H1 (cell line): ENCODE measurements at regions not wholly inside any gene's neighbourhood (a gene's known extent, or its start where the extent isn't known, plus 50 kb on each side); places are given as distances from the start of the nearest gene placed in this dataset.

ENCODE experiments used
- ASH2L ChIP-seq: fragments of 200-600, 300-600 bp; sonication (generic); IDR thresholded peaks from one replicate; pipeline ENCODE4 v1.7.1; 2017; ENCODE audit warnings: low read length
- NRF1 ChIP-seq: IDR thresholded peaks from 2 replicates; pipeline ENCODE4 v1.6.1; 2011; ENCODE audit warnings: mild to moderate bottlenecking, low read depth, low read length, improper control_type of control experiment
- RXRA ChIP-seq: IDR thresholded peaks from 2 replicates; pipeline ENCODE4 v1.6.1; 2011; ENCODE audit warnings: low read depth, mild to moderate bottlenecking, low read length, moderate library complexity; ENCODE audit not compliant: insufficient read depth
- TF ChIP-seq, protein P1 (sequence below): fragments of 300-600 bp; sonication (generic); IDR thresholded peaks from 2 replicates; pipeline ENCODE4 v1.7.1; 2012; ENCODE audit warnings: low read length, moderate library complexity, mild to moderate bottlenecking, inconsistent platforms; ENCODE audit not compliant: insufficient replicate concordance

DNA sequence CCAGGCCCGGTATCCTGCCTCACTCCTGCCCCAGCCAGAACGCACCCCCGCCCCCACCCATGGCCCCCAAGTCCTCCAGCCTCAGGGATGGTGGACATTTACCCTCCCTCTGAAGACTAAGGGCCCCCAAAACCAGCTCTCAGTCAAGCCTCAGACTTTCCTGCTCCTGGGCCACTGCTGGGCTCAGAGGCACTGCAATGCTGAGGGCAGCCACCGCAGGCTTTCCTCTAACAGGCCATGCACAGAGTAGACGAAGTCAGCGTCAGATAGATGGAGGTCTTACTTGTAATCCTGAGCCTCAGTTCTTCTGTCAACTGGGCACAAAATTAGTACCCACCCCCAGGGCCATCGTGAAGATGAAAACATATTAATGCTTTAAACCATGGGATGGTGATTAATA is 92.6 kb downstream of the TTC32 start (continued):
- TF ChIP-seq, protein P1, sequence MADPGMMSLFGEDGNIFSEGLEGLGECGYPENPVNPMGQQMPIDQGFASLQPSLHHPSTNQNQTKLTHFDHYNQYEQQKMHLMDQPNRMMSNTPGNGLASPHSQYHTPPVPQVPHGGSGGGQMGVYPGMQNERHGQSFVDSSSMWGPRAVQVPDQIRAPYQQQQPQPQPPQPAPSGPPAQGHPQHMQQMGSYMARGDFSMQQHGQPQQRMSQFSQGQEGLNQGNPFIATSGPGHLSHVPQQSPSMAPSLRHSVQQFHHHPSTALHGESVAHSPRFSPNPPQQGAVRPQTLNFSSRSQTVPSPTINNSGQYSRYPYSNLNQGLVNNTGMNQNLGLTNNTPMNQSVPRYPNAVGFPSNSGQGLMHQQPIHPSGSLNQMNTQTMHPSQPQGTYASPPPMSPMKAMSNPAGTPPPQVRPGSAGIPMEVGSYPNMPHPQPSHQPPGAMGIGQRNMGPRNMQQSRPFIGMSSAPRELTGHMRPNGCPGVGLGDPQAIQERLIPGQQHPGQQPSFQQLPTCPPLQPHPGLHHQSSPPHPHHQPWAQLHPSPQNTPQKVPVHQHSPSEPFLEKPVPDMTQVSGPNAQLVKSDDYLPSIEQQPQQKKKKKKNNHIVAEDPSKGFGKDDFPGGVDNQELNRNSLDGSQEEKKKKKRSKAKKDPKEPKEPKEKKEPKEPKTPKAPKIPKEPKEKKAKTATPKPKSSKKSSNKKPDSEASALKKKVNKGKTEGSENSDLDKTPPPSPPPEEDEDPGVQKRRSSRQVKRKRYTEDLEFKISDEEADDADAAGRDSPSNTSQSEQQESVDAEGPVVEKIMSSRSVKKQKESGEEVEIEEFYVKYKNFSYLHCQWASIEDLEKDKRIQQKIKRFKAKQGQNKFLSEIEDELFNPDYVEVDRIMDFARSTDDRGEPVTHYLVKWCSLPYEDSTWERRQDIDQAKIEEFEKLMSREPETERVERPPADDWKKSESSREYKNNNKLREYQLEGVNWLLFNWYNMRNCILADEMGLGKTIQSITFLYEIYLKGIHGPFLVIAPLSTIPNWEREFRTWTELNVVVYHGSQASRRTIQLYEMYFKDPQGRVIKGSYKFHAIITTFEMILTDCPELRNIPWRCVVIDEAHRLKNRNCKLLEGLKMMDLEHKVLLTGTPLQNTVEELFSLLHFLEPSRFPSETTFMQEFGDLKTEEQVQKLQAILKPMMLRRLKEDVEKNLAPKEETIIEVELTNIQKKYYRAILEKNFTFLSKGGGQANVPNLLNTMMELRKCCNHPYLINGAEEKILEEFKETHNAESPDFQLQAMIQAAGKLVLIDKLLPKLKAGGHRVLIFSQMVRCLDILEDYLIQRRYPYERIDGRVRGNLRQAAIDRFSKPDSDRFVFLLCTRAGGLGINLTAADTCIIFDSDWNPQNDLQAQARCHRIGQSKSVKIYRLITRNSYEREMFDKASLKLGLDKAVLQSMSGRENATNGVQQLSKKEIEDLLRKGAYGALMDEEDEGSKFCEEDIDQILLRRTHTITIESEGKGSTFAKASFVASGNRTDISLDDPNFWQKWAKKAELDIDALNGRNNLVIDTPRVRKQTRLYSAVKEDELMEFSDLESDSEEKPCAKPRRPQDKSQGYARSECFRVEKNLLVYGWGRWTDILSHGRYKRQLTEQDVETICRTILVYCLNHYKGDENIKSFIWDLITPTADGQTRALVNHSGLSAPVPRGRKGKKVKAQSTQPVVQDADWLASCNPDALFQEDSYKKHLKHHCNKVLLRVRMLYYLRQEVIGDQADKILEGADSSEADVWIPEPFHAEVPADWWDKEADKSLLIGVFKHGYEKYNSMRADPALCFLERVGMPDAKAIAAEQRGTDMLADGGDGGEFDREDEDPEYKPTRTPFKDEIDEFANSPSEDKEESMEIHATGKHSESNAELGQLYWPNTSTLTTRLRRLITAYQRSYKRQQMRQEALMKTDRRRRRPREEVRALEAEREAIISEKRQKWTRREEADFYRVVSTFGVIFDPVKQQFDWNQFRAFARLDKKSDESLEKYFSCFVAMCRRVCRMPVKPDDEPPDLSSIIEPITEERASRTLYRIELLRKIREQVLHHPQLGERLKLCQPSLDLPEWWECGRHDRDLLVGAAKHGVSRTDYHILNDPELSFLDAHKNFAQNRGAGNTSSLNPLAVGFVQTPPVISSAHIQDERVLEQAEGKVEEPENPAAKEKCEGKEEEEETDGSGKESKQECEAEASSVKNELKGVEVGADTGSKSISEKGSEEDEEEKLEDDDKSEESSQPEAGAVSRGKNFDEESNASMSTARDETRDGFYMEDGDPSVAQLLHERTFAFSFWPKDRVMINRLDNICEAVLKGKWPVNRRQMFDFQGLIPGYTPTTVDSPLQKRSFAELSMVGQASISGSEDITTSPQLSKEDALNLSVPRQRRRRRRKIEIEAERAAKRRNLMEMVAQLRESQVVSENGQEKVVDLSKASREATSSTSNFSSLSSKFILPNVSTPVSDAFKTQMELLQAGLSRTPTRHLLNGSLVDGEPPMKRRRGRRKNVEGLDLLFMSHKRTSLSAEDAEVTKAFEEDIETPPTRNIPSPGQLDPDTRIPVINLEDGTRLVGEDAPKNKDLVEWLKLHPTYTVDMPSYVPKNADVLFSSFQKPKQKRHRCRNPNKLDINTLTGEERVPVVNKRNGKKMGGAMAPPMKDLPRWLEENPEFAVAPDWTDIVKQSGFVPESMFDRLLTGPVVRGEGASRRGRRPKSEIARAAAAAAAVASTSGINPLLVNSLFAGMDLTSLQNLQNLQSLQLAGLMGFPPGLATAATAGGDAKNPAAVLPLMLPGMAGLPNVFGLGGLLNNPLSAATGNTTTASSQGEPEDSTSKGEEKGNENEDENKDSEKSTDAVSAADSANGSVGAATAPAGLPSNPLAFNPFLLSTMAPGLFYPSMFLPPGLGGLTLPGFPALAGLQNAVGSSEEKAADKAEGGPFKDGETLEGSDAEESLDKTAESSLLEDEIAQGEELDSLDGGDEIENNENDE: no peak
- no peak for TF ChIP-seq NRF1
- TF ChIP-seq RXRA: no peak
- no peak for TF ChIP-seq ASH2L
- TF ChIP-seq, all 59 proteins: peak for 0
